ENCODE measurements at regions not wholly inside any gene's neighbourhood (a gene's known extent, or its start where the extent isn't known, plus 50 kb on each side); places are given as distances from the start of the nearest gene placed in this dataset.
"Not testable (repeated sequence)": the region's sequence is repeated elsewhere in the genome, so short reads cannot be mapped to it uniquely, and the experiment has no call there.

- peak; percentile 14 for DNase-seq (ENCODE audit: unreplicated experiment)
- TF ChIP-seq CTCF (IDR thresholded peaks at IDR 0.05; ENCODE audit: unreplicated experiment) = no peak
- H3K27ac Mint-ChIP-seq (ENCODE audit: low read depth, unreplicated experiment) = peak overlapping the region; percentile 0
- no peaks in the 10 kb centered on the region for H3K27me3 Mint-ChIP-seq (ENCODE audit: insufficient read depth, unreplicated experiment)
- H3K4me3 Mint-ChIP-seq (ENCODE audit: unreplicated experiment) = no peak overlapping the region
- H3K4me1 Mint-ChIP-seq (ENCODE audit: insufficient read depth, unreplicated experiment) = peaks cover 5% of the 10 kb centered on the region
- no peaks in the 10 kb centered on the region for H3K36me3 Mint-ChIP-seq (ENCODE audit: insufficient read depth, unreplicated experiment)
- H3K9me3 Mint-ChIP-seq (ENCODE audit: unreplicated experiment) = no peaks in the 10 kb centered on the region
- intact Hi-C loops (cut with micrococcal nuclease) = no loop called here
- ChIA-PET POLR2A (no interaction called here), CTCF (interaction anchor here (0.5 kb wide), 1 partner anchor 16 kb away, joined by 4 read pairs; no protein-coding TSS in a partner anchor)
- BruUV-seq (replicated peaks) = no TSS peak
Observed at GRCh38 chr7:46600340-46600739, 679.3 kb upstream of the IGFBP3 start.

- BruUV-seq (replicated peaks); H3K36me3 Mint-ChIP-seq (ENCODE audit: insufficient read depth, unreplicated experiment); H3K4me3 Mint-ChIP-seq (ENCODE audit: unreplicated experiment); H3K9me3 Mint-ChIP-seq (ENCODE audit: unreplicated experiment); DNase-seq (ENCODE audit: unreplicated experiment); H3K27me3 Mint-ChIP-seq (ENCODE audit: insufficient read depth, unreplicated experiment); H3K4me1 Mint-ChIP-seq (ENCODE audit: insufficient read depth, unreplicated experiment); H3K27ac Mint-ChIP-seq (ENCODE audit: low read depth, unreplicated experiment); CTCF ChIA-PET; intact Hi-C loops (cut with micrococcal nuclease); POLR2A ChIA-PET: not testable (repeated sequence)
Observed at GRCh38 chr7:46594831-46595230, 673.8 kb upstream of the IGFBP3 start.

- intact Hi-C loops (cut with micrococcal nuclease); BruUV-seq (replicated peaks); H3K27me3 Mint-ChIP-seq (ENCODE audit: insufficient read depth, unreplicated experiment); POLR2A ChIA-PET; H3K9me3 Mint-ChIP-seq (ENCODE audit: unreplicated experiment); H3K4me1 Mint-ChIP-seq (ENCODE audit: insufficient read depth, unreplicated experiment); H3K27ac Mint-ChIP-seq (ENCODE audit: low read depth, unreplicated experiment); H3K4me3 Mint-ChIP-seq (ENCODE audit: unreplicated experiment); H3K36me3 Mint-ChIP-seq (ENCODE audit: insufficient read depth, unreplicated experiment); CTCF ChIA-PET; DNase-seq (ENCODE audit: unreplicated experiment): not testable (repeated sequence)
Observed at GRCh38 chr7:46590918-46591905, 670.1 kb upstream of the IGFBP3 start.

GRCh38 chr7:46589286-46589685, 668.2 kb upstream of the IGFBP3 start:
- no peaks in the 10 kb centered on the region for H3K4me1 Mint-ChIP-seq (ENCODE audit: insufficient read depth, unreplicated experiment)
- H3K4me3 Mint-ChIP-seq (ENCODE audit: unreplicated experiment) = no peak overlapping the region
- no peak overlapping the region for H3K27ac Mint-ChIP-seq (ENCODE audit: low read depth, unreplicated experiment)
- no peak for DNase-seq (ENCODE audit: unreplicated experiment)
- BruUV-seq (replicated peaks) = no TSS peak
- no peaks in the 10 kb centered on the region for H3K36me3 Mint-ChIP-seq (ENCODE audit: insufficient read depth, unreplicated experiment)
- POLR2A ChIA-PET = no interaction called here
- intact Hi-C loops (cut with micrococcal nuclease) = no loop called here
- no peaks in the 10 kb centered on the region for H3K9me3 Mint-ChIP-seq (ENCODE audit: unreplicated experiment)
- TF ChIP-seq CTCF (IDR thresholded peaks at IDR 0.05; ENCODE audit: unreplicated experiment) = no peak
- CTCF ChIA-PET = interaction anchor here (0.6 kb wide), 1 partner anchor 9 kb away, joined by 3 read pairs; no protein-coding TSS in a partner anchor
- H3K27me3 Mint-ChIP-seq (ENCODE audit: insufficient read depth, unreplicated experiment) = no peaks in the 10 kb centered on the region

- Mint-ChIP-seq H3K4me3 (ENCODE audit: unreplicated experiment) (no peak overlapping the region), H3K4me1 (ENCODE audit: insufficient read depth, unreplicated experiment) (peaks cover 11% of the 10 kb centered on the region), H3K36me3 (ENCODE audit: insufficient read depth, unreplicated experiment) (no peaks in the 10 kb centered on the region), H3K27me3 (ENCODE audit: insufficient read depth, unreplicated experiment) (no peaks in the 10 kb centered on the region), H3K9me3 (ENCODE audit: unreplicated experiment) (no peaks in the 10 kb centered on the region), H3K27ac (ENCODE audit: low read depth, unreplicated experiment) (no peak overlapping the region)
- CTCF ChIA-PET = no interaction called here
- POLR2A ChIA-PET = interaction anchor here (0.6 kb wide), 1 partner anchor 902 kb away, joined by 3 read pairs; no protein-coding TSS in a partner anchor
- DNase-seq (ENCODE audit: unreplicated experiment) = no peak
- TF ChIP-seq CTCF (IDR thresholded peaks at IDR 0.05; ENCODE audit: unreplicated experiment) = no peak
- intact Hi-C loops (cut with micrococcal nuclease) = no loop called here
- BruUV-seq (replicated peaks) = no TSS peak
Observed at GRCh38 chr7:46586406-46586805, 665.3 kb upstream of the IGFBP3 start.
